ENCODE measurements at regions not wholly inside any gene's neighbourhood (a gene's known extent, or its start where the extent isn't known, plus 50 kb on each side); places are given as distances from the start of the nearest gene placed in this dataset.
A peak's percentile ranks its signal among the peaks of the same experiment; 100 is the strongest.
"Not testable (repeated sequence)": the region's sequence is repeated elsewhere in the genome, so short reads cannot be mapped to it uniquely, and the experiment has no call there.

GRCh38 chr5:71923755-71924154 is 183.5 kb upstream of the MAP1B start:
- Mint-ChIP-seq H3K27ac (ENCODE audit: unreplicated experiment) (no peak overlapping the region), H3K27me3 (ENCODE audit: unreplicated experiment) (peaks cover 2% of the 10 kb centered on the region), H3K4me3 (ENCODE audit: unreplicated experiment) (no peak overlapping the region), H3K9me3 (ENCODE audit: unreplicated experiment) (no peaks in the 10 kb centered on the region), H3K4me1 (ENCODE audit: unreplicated experiment) (peaks cover 27% of the 10 kb centered on the region), H3K36me3 (ENCODE audit: low read depth, unreplicated experiment) (no peaks in the 10 kb centered on the region)
- no peak for TF ChIP-seq CTCF (IDR thresholded peaks at IDR 0.05; ENCODE audit: unreplicated experiment)
- no peak for DNase-seq (ENCODE audit: low spot score)

GRCh38 chr5:71924325-71924724 is 182.9 kb upstream of the MAP1B start:
- no peak overlapping the region for H3K27ac Mint-ChIP-seq (ENCODE audit: unreplicated experiment)
- peaks cover 22% of the 10 kb centered on the region for H3K4me1 Mint-ChIP-seq (ENCODE audit: unreplicated experiment)

GRCh38 chr5:71924980-71925379 is 182.3 kb upstream of the MAP1B start:
- H3K4me1 Mint-ChIP-seq (ENCODE audit: unreplicated experiment), result peaks cover 22% of the 10 kb centered on the region
- no peak for DNase-seq (ENCODE audit: low spot score)
- TF ChIP-seq CTCF (IDR thresholded peaks at IDR 0.05; ENCODE audit: unreplicated experiment), result no peak
- peaks cover 2% of the 10 kb centered on the region for H3K27me3 Mint-ChIP-seq (ENCODE audit: unreplicated experiment)
- H3K36me3 Mint-ChIP-seq (ENCODE audit: low read depth, unreplicated experiment), result no peaks in the 10 kb centered on the region
- peak overlapping the region; percentile 28 for H3K27ac Mint-ChIP-seq (ENCODE audit: unreplicated experiment)
- H3K9me3 Mint-ChIP-seq (ENCODE audit: unreplicated experiment), result no peaks in the 10 kb centered on the region
- no peak overlapping the region for H3K4me3 Mint-ChIP-seq (ENCODE audit: unreplicated experiment)

More at GRCh38 chr5:71924325-71924724, 182.9 kb upstream of the MAP1B start:
- DNase-seq (ENCODE audit: low spot score), result no peak
- no peak for TF ChIP-seq CTCF (IDR thresholded peaks at IDR 0.05; ENCODE audit: unreplicated experiment)
- H3K9me3 Mint-ChIP-seq (ENCODE audit: unreplicated experiment), result no peaks in the 10 kb centered on the region
- H3K27me3 Mint-ChIP-seq (ENCODE audit: unreplicated experiment), result peaks cover 2% of the 10 kb centered on the region
- H3K36me3 Mint-ChIP-seq (ENCODE audit: low read depth, unreplicated experiment), result no peaks in the 10 kb centered on the region
- H3K4me3 Mint-ChIP-seq (ENCODE audit: unreplicated experiment), result no peak overlapping the region

- H3K4me3 Mint-ChIP-seq (ENCODE audit: unreplicated experiment), result no peak overlapping the region
- DNase-seq (ENCODE audit: low spot score), result no peak
- H3K36me3 Mint-ChIP-seq (ENCODE audit: low read depth, unreplicated experiment), result no peaks in the 10 kb centered on the region
- peaks cover 2% of the 10 kb centered on the region for H3K27me3 Mint-ChIP-seq (ENCODE audit: unreplicated experiment)
- no peak for TF ChIP-seq CTCF (IDR thresholded peaks at IDR 0.05; ENCODE audit: unreplicated experiment)
- peaks cover 22% of the 10 kb centered on the region for H3K4me1 Mint-ChIP-seq (ENCODE audit: unreplicated experiment)
- H3K9me3 Mint-ChIP-seq (ENCODE audit: unreplicated experiment), result no peaks in the 10 kb centered on the region
- no peak overlapping the region for H3K27ac Mint-ChIP-seq (ENCODE audit: unreplicated experiment)
Measured at GRCh38 chr5:71925608-71926091, 181.6 kb upstream of the MAP1B start.

- Mint-ChIP-seq H3K9me3 (ENCODE audit: unreplicated experiment) (no peaks in the 10 kb centered on the region), H3K36me3 (ENCODE audit: low read depth, unreplicated experiment) (no peaks in the 10 kb centered on the region), H3K4me3 (ENCODE audit: unreplicated experiment) (no peak overlapping the region), H3K27me3 (ENCODE audit: unreplicated experiment) (peaks cover 2% of the 10 kb centered on the region), H3K4me1 (ENCODE audit: unreplicated experiment) (peaks cover 23% of the 10 kb centered on the region), H3K27ac (ENCODE audit: unreplicated experiment) (no peak overlapping the region)
- TF ChIP-seq CTCF (IDR thresholded peaks at IDR 0.05; ENCODE audit: unreplicated experiment), result no peak
- no peak for DNase-seq (ENCODE audit: low spot score)
Measured at GRCh38 chr5:71929003-71929402, 178.3 kb upstream of the MAP1B start.

- DNase-seq (ENCODE audit: low spot score); H3K9me3 Mint-ChIP-seq (ENCODE audit: unreplicated experiment); H3K36me3 Mint-ChIP-seq (ENCODE audit: low read depth, unreplicated experiment); H3K27me3 Mint-ChIP-seq (ENCODE audit: unreplicated experiment); H3K4me3 Mint-ChIP-seq (ENCODE audit: unreplicated experiment); H3K27ac Mint-ChIP-seq (ENCODE audit: unreplicated experiment): not testable (repeated sequence)
- H3K4me1 Mint-ChIP-seq (ENCODE audit: unreplicated experiment), result peaks cover 12% of the 10 kb centered on the region
Measured at GRCh38 chr5:71930554-71930953, 176.7 kb upstream of the MAP1B start.
